ENCODE measurements at regions not wholly inside any gene's neighbourhood (a gene's known extent, or its start where the extent isn't known, plus 50 kb on each side); places are given as distances from the start of the nearest gene placed in this dataset.
"Not testable (repeated sequence)": the region's sequence is repeated elsewhere in the genome, so short reads cannot be mapped to it uniquely, and the experiment has no call there.

- DNase-seq (ENCODE audit: low read depth), result no peak
These were observed 57.0 kb downstream of the RASL11A start for GRCh38 chr13:27327633-27328032.

GRCh38 chr13:27329210-27329609 lies 58.6 kb downstream of the RASL11A start:
- no peak for DNase-seq (ENCODE audit: low read depth)

DNA sequence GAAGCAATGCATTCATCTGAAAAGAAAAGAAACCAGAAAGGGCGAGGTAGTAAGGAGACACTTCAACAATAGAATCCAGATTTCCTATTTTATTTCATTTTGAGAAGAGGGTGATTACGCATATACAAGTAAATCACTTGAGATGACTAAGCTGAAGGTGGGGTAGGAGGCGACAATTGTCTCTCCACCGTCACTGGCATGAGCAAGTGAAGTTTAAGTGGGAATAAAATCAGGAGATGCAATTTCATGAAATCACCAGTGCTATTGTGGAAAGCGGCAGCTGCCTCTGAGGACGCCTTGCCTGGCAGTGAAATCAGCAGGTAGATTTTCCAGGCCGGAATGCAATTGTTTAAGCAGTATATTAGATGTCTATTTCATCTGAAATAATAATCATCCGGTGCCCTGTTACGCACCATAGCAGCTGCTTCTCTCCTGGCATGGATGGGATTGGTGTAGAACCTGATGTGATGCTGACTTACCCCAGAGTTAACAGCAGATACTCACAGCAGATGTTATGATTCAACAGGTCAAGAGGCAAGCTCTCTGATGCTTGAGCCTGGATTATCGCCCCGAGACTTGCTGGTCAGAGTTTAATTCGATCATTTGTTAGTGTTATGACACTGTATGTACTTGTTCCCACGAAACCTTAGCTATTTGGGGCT lies 64.3 kb downstream of the RASL11A start:
- no peak for DNase-seq (ENCODE audit: low read depth)

DNA sequence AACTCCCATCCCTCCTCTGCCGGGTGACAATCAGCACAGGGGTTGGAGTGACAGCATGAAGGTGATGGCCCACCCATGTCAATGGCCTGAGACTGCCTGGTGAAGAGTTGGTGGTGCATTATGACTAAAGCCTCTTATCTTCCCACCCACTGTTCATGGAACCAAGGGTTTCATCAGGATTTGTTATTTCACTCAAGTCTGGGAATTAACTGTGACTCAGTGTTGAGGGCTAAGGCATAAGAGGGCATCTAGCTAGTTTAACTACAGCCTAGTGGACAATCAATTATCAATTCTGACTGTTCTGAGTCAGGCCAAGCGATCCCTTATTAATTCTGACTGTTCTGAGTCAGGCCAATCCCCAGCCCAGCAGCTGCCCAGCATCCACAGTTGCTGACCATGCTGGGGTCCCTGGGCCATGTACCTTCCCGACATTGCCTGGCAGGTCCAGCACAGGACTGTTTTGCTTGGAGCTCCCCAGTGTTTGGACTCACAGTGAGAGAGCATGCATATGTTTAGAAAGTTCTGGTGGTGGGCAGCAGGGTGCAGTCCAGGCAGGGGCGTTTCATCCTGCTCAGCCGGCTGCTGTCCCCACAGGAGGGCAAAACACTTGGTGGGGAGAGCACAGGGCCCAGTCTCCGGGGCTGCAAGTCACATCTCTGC lies 65.5 kb downstream of the RASL11A start:
- DNase-seq (ENCODE audit: low read depth), result no peak

DNA sequence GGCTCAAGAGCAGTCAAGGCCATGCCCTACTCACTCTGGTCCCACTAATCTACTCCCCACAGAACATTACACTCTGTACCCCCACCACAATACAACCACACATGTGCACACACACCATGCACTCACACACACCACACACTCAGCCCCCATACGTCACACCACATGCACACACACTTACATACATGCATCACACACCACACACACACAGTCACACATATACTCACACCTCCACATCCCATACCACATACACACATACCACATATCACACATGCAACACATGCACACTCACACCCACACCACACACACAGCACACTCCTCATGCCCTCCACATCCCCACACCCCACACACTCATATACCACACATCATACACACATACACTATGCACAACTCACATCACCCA lies 67.6 kb downstream of the RASL11A start:
- DNase-seq (ENCODE audit: low read depth), result no peak

DNA sequence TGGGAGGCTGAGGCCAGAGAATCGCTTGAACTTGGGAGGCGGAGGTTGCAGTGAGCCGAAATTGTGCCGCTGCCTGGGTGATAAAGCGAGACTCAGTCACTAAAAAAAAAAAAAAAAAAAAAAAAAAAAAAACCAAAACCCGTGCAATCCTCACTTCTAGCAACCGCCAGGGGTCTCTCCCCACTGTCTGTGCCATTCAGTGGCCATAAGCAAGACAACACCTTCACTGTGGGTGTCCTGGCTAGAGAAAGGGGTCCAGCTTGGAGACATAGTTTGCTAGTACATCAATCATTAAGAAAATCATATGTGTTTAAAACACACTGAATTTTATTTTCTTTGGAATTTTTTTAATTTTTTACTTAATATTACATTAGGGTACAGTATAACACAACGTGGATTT lies 68.2 kb downstream of the RASL11A start:
- no peak for DNase-seq (ENCODE audit: low read depth)

DNA sequence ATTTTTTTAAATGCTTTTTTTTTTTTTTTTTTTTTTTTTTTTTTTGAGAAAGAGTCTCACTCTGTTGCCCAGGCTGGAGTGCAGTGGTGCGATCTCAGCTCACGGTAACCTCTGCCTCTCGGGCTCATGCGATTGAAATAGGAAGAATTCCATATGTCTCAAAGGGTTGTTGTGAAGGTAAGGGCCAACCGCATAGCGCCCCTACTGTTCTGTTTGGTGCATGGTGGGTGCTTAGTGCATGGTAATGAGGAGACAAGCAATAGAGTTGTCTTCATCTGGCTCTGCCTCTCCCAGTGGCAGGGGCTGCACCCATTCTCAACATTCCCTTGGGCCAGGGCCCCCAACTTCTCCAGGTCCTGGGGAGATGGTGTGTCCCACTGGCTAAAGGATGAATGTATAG lies 68.7 kb downstream of the RASL11A start:
- peak; percentile 10 for DNase-seq (ENCODE audit: low read depth)

DNA sequence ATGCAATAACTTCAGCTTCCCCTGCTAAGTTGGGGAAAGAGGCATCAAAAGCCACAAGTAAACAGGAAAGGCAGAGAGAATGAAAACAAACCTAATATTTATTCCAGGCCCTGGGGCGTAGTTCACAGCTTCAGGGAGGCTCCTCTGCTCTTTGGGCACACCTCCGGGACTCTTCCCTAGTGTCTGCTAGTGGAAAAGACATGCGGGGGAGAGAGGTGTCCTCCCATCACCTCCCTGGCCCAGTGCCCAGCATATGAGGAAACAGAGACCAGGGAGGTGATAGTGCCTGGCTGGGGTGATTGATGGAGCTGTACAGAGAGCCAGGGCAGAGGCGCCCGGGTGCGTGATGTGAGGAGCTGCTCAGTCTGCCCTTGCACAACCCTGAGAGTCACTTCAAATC lies 71.0 kb downstream of the RASL11A start:
- DNase-seq (ENCODE audit: low read depth), result no peak

DNA sequence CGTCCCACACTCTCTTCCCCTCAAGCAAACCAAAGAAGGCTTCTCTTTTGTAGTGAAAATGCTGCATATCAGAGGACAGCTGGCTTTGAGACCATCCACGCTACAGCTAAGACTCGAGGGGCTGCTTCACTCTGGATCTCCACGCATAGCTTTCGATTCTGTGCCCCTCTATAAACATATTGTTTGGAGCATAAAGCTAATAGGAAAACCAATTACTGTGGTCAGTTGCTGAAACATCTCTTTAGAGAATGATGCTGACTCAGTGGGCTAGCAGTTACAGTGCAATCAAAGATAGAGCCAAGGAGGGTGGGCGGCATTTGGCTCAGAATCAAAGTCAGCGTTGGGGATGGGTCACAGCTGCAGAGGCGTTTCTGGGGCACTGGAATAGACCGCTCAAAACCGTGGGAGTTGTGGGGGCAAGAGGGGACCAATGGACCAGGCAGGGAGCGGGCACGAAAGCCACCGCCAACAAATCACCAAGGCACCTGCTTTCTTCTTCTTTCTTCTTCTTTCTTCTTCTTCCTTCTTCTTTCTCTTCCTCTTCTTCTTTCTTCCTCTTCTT lies 76.7 kb downstream of the RASL11A start:
- no peak for DNase-seq (ENCODE audit: low read depth)

- no peak for DNase-seq (ENCODE audit: low read depth)
These were observed 76.0 kb upstream of the GTF3A start for GRCh38 chr13:27348461-27348860.

DNA sequence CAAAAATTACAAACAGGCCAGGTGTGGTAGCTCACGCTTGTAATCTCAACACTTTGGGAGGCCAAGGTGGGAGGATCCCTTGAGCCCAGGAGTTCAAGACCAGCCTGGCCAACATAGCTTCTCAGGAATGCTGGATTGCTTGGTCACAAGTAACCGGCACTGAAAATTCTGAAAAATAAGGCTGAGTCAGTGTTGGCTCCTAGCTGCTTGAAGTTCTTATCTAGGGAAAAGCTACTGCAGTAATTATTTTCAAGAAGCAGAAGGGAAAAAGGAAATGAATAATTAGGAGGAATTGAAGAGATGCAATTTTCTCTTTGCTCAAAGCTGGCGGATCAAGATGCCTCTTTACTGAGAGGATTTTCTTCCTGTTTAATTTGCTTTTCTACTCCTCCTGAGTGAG lies 75.0 kb upstream of the GTF3A start:
- no peak for DNase-seq (ENCODE audit: low read depth)

DNA sequence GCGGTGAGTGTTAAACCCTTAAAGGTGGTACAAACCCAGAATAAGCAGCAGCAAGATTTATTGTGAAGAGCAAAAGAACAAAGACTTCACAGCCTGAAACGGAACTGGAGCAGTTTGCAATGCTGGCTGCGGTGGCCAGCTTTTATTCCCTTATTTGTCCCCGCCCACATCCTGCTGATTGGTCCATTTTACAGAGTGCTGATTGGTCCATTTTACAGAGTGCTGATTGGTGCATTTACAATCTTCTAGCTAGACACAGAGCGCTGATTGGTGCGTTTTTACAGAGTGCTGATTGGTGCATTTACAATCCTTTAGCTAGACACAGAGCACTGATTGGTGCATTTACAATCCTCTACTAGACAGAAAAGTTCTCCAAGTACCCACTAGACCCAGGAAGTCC lies 73.6 kb upstream of the GTF3A start:
- not testable (repeated sequence) for DNase-seq (ENCODE audit: low read depth)

GRCh38 chr13:27352698-27353097 lies 71.7 kb upstream of the GTF3A start:
- DNase-seq (ENCODE audit: low read depth), result no peak

- no peak for DNase-seq (ENCODE audit: low read depth)
These were observed 71.2 kb upstream of the GTF3A start for GRCh38 chr13:27353166-27353583.

- no peak for DNase-seq (ENCODE audit: low read depth)
These were observed 70.7 kb upstream of the GTF3A start for GRCh38 chr13:27353708-27354107.

DNA sequence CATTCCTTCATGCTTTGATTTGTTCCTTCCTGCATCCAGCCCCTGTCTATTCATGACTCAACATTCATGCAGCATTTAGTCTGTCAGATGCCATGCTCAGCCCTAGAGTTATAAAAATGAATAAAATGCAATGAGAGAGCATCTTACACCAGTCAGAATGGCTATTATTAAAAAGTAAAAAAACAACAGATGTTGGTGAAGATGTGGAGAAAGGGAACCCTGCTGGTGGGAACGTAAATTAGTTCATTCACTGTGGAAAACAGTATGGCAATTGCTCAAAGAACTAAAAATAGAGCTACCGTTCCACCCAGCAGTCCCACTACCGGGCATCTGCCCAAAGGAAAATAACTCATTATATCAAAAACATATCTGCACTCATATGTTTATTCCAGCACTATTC lies 70.0 kb upstream of the GTF3A start:
- no peak for DNase-seq (ENCODE audit: low read depth)

- DNase-seq (ENCODE audit: low read depth), result no peak
These were observed 68.5 kb upstream of the GTF3A start for GRCh38 chr13:27355894-27356293.

GRCh38 chr13:27358420-27358819 lies 66.0 kb upstream of the GTF3A start:
- DNase-seq (ENCODE audit: low read depth), result no peak

- DNase-seq (ENCODE audit: low read depth), result peak; percentile 60
These were observed 65.1 kb upstream of the GTF3A start for GRCh38 chr13:27359199-27359821.

DNA sequence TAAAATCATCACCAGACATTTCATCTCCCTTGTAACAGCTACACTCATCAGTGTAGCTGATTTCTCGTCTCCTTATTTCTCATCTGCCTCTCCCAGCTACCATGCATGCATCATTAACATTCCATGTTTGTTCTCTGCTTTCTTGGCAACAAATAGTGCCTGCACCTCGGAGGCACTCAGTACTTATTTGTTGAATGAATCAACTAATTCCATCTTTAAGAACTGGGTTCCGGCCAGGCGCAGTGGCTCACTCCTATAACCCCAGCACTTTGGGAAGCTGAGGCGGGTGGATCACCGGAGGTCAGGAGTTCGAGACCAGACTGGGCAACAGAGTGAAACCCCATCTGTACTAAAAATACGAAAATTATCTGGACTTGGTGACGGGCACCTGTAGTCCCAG lies 63.9 kb upstream of the GTF3A start:
- DNase-seq (ENCODE audit: low read depth), result no peak

DNA sequence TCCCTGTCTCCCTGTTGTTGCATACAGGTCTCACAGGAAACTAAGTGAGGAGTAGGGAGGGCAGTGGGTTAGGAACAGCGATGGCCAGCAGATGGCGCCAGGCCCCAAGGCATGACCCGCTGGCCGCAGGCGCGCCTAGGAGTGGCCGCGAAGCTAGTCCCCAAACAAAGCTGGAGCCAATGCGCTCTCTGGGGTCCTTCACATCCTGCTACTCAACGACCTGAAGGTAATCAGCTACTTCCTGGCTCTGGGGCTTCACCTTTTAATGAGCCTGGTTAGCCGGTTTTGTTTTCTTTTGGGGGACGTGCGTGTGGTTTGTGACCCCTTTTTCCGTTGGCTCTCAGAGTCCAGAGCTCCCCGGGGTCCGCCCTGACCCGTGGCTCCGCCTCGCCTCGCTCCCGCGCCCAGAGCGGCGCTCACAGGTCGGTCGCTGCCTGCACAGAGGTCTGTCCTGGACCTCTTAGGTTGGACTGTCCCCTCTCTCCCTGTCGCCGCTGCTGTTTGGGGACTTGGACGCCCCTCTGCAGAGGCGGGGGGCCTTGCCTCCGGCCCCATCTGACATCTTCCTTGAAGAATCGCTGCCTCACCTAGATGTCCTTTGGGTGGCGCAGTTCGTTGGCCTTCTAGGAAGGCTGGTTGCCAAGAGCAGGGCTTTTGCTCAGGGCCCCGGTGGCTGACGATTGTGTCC lies 62.2 kb upstream of the GTF3A start:
- DNase-seq (ENCODE audit: low read depth), result peak; percentile 56

GRCh38 chr13:27363637-27364036 lies 60.8 kb upstream of the GTF3A start:
- DNase-seq (ENCODE audit: low read depth), result not testable (repeated sequence)

DNA sequence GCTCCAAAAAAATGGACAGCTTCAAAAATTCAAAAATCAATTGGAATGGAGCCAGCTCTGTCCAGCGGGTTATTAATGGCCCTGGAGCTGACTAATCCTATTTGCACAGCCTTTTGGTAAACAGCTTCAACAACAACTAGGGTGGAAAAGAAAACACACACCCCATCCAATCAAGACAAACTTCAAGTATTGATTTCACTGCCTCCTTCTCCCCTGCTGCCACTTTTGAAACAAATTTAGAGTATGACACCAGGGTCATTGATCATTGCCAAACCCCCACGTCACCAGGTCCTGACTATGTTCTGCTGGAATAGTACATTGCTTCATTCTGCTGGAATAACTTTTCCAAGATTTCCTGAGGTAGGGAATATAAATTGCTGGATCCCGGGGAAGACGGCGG lies 56.8 kb upstream of the GTF3A start:
- DNase-seq (ENCODE audit: low read depth), result no peak
